Naive B cell (primary cell): ENCODE measurements at regions not wholly inside any gene's neighbourhood (a gene's known extent, or its start where the extent isn't known, plus 50 kb on each side); places are given as distances from the start of the nearest gene placed in this dataset.

ENCODE experiments used
- ATAC-seq, 2 donors: fragments of 150-1000 bp; cut with Tn5 transposase; 2 replicates each; pipeline ENCODE4 v1.10.0; 2021; ENCODE audit warnings: low read depth in 2 of 2, mild to moderate bottlenecking in 2 of 2, moderate library complexity in 2 of 2
- DNase-seq: peaks from one replicate; pipeline ENCODE4 v3.0.0; 2022
- H3K27ac Mint-ChIP-seq, 6 donors: one replicate each; pipeline ENCODE4 v1.8.0; 2020 to 2022; ENCODE audit warnings: mild to moderate bottlenecking in 6 of 6, mixed read lengths in 6 of 6, moderate library complexity in 5 of 6, inconsistent platforms in 2 of 6
- H3K27me3 Mint-ChIP-seq, 3 donors: one replicate each; pipeline ENCODE4 v1.8.0; 2021 to 2022; ENCODE audit warnings: mixed read lengths in 3 of 3, mild to moderate bottlenecking in 1 of 3
- H3K36me3 Mint-ChIP-seq, 2 donors: one replicate each; pipeline ENCODE4 v1.8.0; 2020 to 2022; ENCODE audit warnings: mixed read lengths in 2 of 2, inconsistent platforms in 1 of 2, mild to moderate bottlenecking in 1 of 2
- H3K4me1 Mint-ChIP-seq, 3 donors: one replicate each; pipeline ENCODE4 v1.8.0; 2020 to 2022; ENCODE audit warnings: mixed read lengths in 3 of 3, inconsistent platforms in 1 of 3, mild to moderate bottlenecking in 1 of 3, moderate library complexity in 1 of 3
- H3K4me3 Mint-ChIP-seq, 8 donors: one replicate each; pipeline ENCODE4 v1.8.0; 2020 to 2022; ENCODE audit warnings: mild to moderate bottlenecking in 8 of 8, mixed read lengths in 8 of 8, moderate library complexity in 8 of 8, inconsistent platforms in 2 of 8
- H3K9me3 Mint-ChIP-seq, 7 donors: one replicate each; pipeline ENCODE4 v1.8.0; 2020 to 2022; ENCODE audit warnings: mixed read lengths in 7 of 7, mild to moderate bottlenecking in 5 of 7, inconsistent platforms in 2 of 7, moderate library complexity in 1 of 7

GRCh38 chr13:100836711-100837110 is 162.1 kb upstream of the TMTC4 start:
- peaks cover 0 to 12% (median 5%) of the 10 kb centered on the region in 7 donors for H3K9me3 Mint-ChIP-seq
- peak overlapping the region in 1 of 8 donors; percentile 47 for H3K4me3 Mint-ChIP-seq
- no peaks in the 10 kb centered on the region for H3K4me1 Mint-ChIP-seq
- H3K36me3 Mint-ChIP-seq, result peaks cover 0 to 5% of the 10 kb centered on the region in 2 donors
- peaks cover 0 to 5% (median 4%) of the 10 kb centered on the region in 3 donors for H3K27me3 Mint-ChIP-seq
- no peak overlapping the region for H3K27ac Mint-ChIP-seq
- no peak for DNase-seq
- ATAC-seq, result no peak

GRCh38 chr13:100835695-100836094 is 161.1 kb upstream of the TMTC4 start:
- Mint-ChIP-seq H3K9me3 (peaks cover 0 to 12% (median 5%) of the 10 kb centered on the region in 7 donors), H3K36me3 (peaks cover 0 to 5% of the 10 kb centered on the region in 2 donors), H3K27me3 (peaks cover 0 to 5% (median 4%) of the 10 kb centered on the region in 3 donors), H3K4me3 (no peak overlapping the region), H3K27ac (no peak overlapping the region), H3K4me1 (no peaks in the 10 kb centered on the region)
- DNase-seq (no peak), ATAC-seq (no peak)

GRCh38 chr13:100833427-100833826 is 158.8 kb upstream of the TMTC4 start:
- peaks cover 0 to 5% of the 10 kb centered on the region in 2 donors for H3K36me3 Mint-ChIP-seq
- H3K27ac Mint-ChIP-seq, result no peak overlapping the region

GRCh38 chr13:100828226-100828625 is 153.6 kb upstream of the TMTC4 start:
- Mint-ChIP-seq H3K4me1 (no peaks in the 10 kb centered on the region), H3K36me3 (peaks cover 0 to 5% of the 10 kb centered on the region in 2 donors), H3K27me3 (peaks cover 0 to 7% (median 0%) of the 10 kb centered on the region in 3 donors), H3K27ac (no peak overlapping the region), H3K9me3 (peaks cover 0 to 21% (median 5%) of the 10 kb centered on the region in 7 donors), H3K4me3 (no peak overlapping the region)
- no peak for DNase-seq
- ATAC-seq, result no peak

More at GRCh38 chr13:100833427-100833826, 158.8 kb upstream of the TMTC4 start:
- ATAC-seq (no peak), DNase-seq (no peak)
- peaks cover 0 to 20% (median 6%) of the 10 kb centered on the region in 7 donors for H3K9me3 Mint-ChIP-seq
- H3K27me3 Mint-ChIP-seq, result peaks cover 0 to 5% (median 4%) of the 10 kb centered on the region in 3 donors
- no peaks in the 10 kb centered on the region for H3K4me1 Mint-ChIP-seq
- no peak overlapping the region for H3K4me3 Mint-ChIP-seq

- H3K9me3 Mint-ChIP-seq, result peaks cover 0 to 21% (median 5%) of the 10 kb centered on the region in 7 donors
- H3K27me3 Mint-ChIP-seq, result peaks cover 0 to 4% (median 0%) of the 10 kb centered on the region in 3 donors
- peaks cover 0 to 5% of the 10 kb centered on the region in 2 donors for H3K36me3 Mint-ChIP-seq
- DNase-seq (no peak), ATAC-seq (no peak)
- no peaks in the 10 kb centered on the region for H3K4me1 Mint-ChIP-seq
- H3K27ac Mint-ChIP-seq, result no peak overlapping the region
- H3K4me3 Mint-ChIP-seq, result no peak overlapping the region
These were observed 153.0 kb upstream of the TMTC4 start for GRCh38 chr13:100827489-100828176.

- DNase-seq, result no peak
- ATAC-seq, result no peak
- H3K27me3 Mint-ChIP-seq, result peaks cover 0 to 4% (median 0%) of the 10 kb centered on the region in 3 donors
- no peaks in the 10 kb centered on the region for H3K4me1 Mint-ChIP-seq
- no peaks in the 10 kb centered on the region for H3K36me3 Mint-ChIP-seq
- no peak overlapping the region for H3K27ac Mint-ChIP-seq
- H3K4me3 Mint-ChIP-seq, result no peak overlapping the region
- peaks cover 0 to 12% (median 0%) of the 10 kb centered on the region in 7 donors for H3K9me3 Mint-ChIP-seq
These were observed 151.8 kb upstream of the TMTC4 start for GRCh38 chr13:100826441-100826840.

GRCh38 chr13:100825557-100825956 is 151.0 kb upstream of the TMTC4 start:
- no peak overlapping the region for H3K4me3 Mint-ChIP-seq
- H3K36me3 Mint-ChIP-seq, result no peaks in the 10 kb centered on the region
- H3K27ac Mint-ChIP-seq, result no peak overlapping the region
- peaks cover 0 to 12% (median 0%) of the 10 kb centered on the region in 7 donors for H3K9me3 Mint-ChIP-seq
- ATAC-seq (no peak), DNase-seq (no peak)
- peaks cover 0 to 4% (median 0%) of the 10 kb centered on the region in 3 donors for H3K27me3 Mint-ChIP-seq
- no peaks in the 10 kb centered on the region for H3K4me1 Mint-ChIP-seq

GRCh38 chr13:100824366-100824765 is 149.8 kb upstream of the TMTC4 start:
- no peak overlapping the region for H3K4me3 Mint-ChIP-seq
- peaks cover 0 to 11% (median 2%) of the 10 kb centered on the region in 7 donors for H3K9me3 Mint-ChIP-seq
- H3K4me1 Mint-ChIP-seq, result no peaks in the 10 kb centered on the region
- H3K27ac Mint-ChIP-seq, result no peak overlapping the region
- no peak for ATAC-seq
- H3K27me3 Mint-ChIP-seq, result peaks cover 0 to 4% (median 0%) of the 10 kb centered on the region in 3 donors
- no peak for DNase-seq
- no peaks in the 10 kb centered on the region for H3K36me3 Mint-ChIP-seq

- Mint-ChIP-seq H3K27ac (no peak overlapping the region), H3K4me3 (no peak overlapping the region), H3K27me3 (peaks cover 0 to 5% (median 4%) of the 10 kb centered on the region in 3 donors), H3K36me3 (no peaks in the 10 kb centered on the region), H3K9me3 (peaks cover 0 to 5% (median 3%) of the 10 kb centered on the region in 7 donors), H3K4me1 (no peaks in the 10 kb centered on the region)
- DNase-seq (no peak), ATAC-seq (no peak)
These were observed 148.9 kb upstream of the TMTC4 start for GRCh38 chr13:100823448-100823847.

GRCh38 chr13:100822871-100823443 is 148.4 kb upstream of the TMTC4 start:
- H3K27me3 Mint-ChIP-seq, result peaks cover 0 to 8% (median 4%) of the 10 kb centered on the region in 3 donors
- no peak for ATAC-seq
- no peak for DNase-seq
- no peaks in the 10 kb centered on the region for H3K4me1 Mint-ChIP-seq
- H3K27ac Mint-ChIP-seq, result no peak overlapping the region
- no peak overlapping the region for H3K4me3 Mint-ChIP-seq
- H3K36me3 Mint-ChIP-seq, result no peaks in the 10 kb centered on the region
- peaks cover 0 to 7% (median 5%) of the 10 kb centered on the region in 7 donors for H3K9me3 Mint-ChIP-seq

GRCh38 chr13:100818711-100819110 is 144.1 kb upstream of the TMTC4 start:
- no peak overlapping the region for H3K27ac Mint-ChIP-seq
- ATAC-seq (no peak), DNase-seq (no peak)
- peaks cover 10 to 15% (median 12%) of the 10 kb centered on the region in 3 donors for H3K27me3 Mint-ChIP-seq
- peaks cover 0 to 16% (median 11%) of the 10 kb centered on the region in 7 donors for H3K9me3 Mint-ChIP-seq
- no peaks in the 10 kb centered on the region for H3K4me1 Mint-ChIP-seq
- H3K36me3 Mint-ChIP-seq, result no peaks in the 10 kb centered on the region
- H3K4me3 Mint-ChIP-seq, result peak overlapping the region in 1 of 8 donors; percentile 65

- ATAC-seq, result no peak
- Mint-ChIP-seq H3K4me3 (no peak overlapping the region), H3K9me3 (peaks cover 0 to 16% (median 11%) of the 10 kb centered on the region in 7 donors), H3K36me3 (no peaks in the 10 kb centered on the region), H3K4me1 (no peaks in the 10 kb centered on the region), H3K27me3 (peaks cover 6 to 15% (median 12%) of the 10 kb centered on the region in 3 donors), H3K27ac (no peak overlapping the region)
- no peak for DNase-seq
These were observed 143.3 kb upstream of the TMTC4 start for GRCh38 chr13:100817928-100818327.

GRCh38 chr13:100815476-100816046 is 141.0 kb upstream of the TMTC4 start:
- DNase-seq, result no peak

More at GRCh38 chr13:100815476-100816046, 141.0 kb upstream of the TMTC4 start:
- H3K27me3 Mint-ChIP-seq, result peaks cover 10 to 15% (median 12%) of the 10 kb centered on the region in 3 donors
- no peaks in the 10 kb centered on the region for H3K36me3 Mint-ChIP-seq
- no peak overlapping the region for H3K27ac Mint-ChIP-seq
- H3K9me3 Mint-ChIP-seq, result peaks cover 0 to 16% (median 11%) of the 10 kb centered on the region in 7 donors
- H3K4me3 Mint-ChIP-seq, result no peak overlapping the region
- ATAC-seq, result no peak
- no peaks in the 10 kb centered on the region for H3K4me1 Mint-ChIP-seq
